ENCODE measurements at regions not wholly inside any gene's neighbourhood (a gene's known extent, or its start where the extent isn't known, plus 50 kb on each side); places are given as distances from the start of the nearest gene placed in this dataset.

GRCh38 chr12:30110498-30110897 is 326.8 kb upstream of the TMTC1 start:
- Mint-ChIP-seq H3K9me3 (peaks cover 10% of the 10 kb centered on the region), H3K4me3 (no peak overlapping the region), H3K4me1 (no peaks in the 10 kb centered on the region), H3K36me3 (no peaks in the 10 kb centered on the region), H3K27me3 (ENCODE audit: low read depth) (no peaks in the 10 kb centered on the region), H3K27ac (no peak overlapping the region)
- no peak for DNase-seq (ENCODE audit: low spot score in 2 of 2, unreplicated experiment in 2 of 2)
- TF ChIP-seq CTCF (IDR thresholded peaks at IDR 0.05; ENCODE audit: unreplicated experiment) = no peak

DNA sequence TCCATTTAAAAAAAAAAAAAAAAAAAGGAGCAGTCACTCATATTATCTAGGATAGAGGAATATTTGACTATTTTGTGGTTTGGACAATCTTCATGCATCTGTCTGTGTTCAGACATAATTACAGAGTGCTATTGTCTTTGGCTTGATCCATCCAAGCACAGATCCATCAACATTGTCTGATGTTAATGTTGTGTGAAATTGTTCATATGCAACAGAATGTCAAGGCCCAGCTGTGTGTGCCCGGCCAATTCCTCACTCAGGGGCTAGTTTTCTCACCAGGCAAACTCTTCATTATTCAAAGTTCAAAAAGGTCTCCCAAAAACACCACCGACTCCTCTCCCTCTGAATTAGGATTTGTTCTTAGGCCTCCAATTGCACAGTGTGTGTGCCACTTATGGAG is 324.9 kb upstream of the TMTC1 start:
- no peaks in the 10 kb centered on the region for H3K36me3 Mint-ChIP-seq
- H3K27ac Mint-ChIP-seq = no peak overlapping the region
- H3K4me3 Mint-ChIP-seq = no peak overlapping the region
- H3K4me1 Mint-ChIP-seq = no peaks in the 10 kb centered on the region
- H3K27me3 Mint-ChIP-seq (ENCODE audit: low read depth) = no peaks in the 10 kb centered on the region
- peaks cover 10% of the 10 kb centered on the region for H3K9me3 Mint-ChIP-seq
- no peak for TF ChIP-seq CTCF (IDR thresholded peaks at IDR 0.05; ENCODE audit: unreplicated experiment)
- DNase-seq (ENCODE audit: low spot score in 2 of 2, unreplicated experiment in 2 of 2) = no peak

DNA sequence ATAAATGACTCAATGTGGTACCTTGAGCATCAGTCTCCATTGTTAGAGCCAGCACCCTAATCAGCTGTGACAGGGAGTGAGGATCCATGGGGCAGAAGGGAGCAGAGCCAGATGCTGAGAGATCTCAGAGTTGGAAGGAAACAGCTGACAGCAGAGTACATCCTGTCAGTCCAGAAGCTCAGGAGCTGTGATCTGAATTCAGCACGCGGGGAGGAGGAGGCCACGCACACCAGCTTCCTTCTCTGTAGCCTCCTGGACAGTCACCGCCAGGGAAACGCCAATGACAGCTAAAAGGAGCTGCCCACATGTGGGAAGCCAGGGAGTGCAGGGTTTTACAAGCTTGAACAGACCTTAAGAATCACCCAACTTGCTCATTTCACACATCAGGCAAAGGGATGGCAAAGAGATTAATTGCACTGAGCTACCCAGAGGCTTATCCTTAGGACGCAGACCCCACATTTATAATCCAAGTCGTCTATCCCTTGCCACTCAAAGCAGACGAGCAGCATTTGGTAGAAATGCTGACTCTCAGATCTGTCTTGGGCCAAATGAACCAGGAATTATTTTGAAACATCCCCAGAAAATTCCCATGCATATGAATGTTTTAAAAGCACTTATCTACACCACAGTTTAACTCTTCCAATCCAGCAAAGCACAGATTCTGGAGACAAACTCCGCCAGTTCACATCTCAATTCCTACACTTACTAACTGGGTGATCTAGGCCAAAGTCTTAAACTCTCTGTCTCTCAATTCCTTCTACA is 322.6 kb upstream of the TMTC1 start:
- H3K9me3 Mint-ChIP-seq = peaks cover 10% of the 10 kb centered on the region
- H3K36me3 Mint-ChIP-seq = no peaks in the 10 kb centered on the region
- H3K4me3 Mint-ChIP-seq = no peak overlapping the region
- DNase-seq (ENCODE audit: low spot score in 2 of 2, unreplicated experiment in 2 of 2) = no peak
- H3K27me3 Mint-ChIP-seq (ENCODE audit: low read depth) = no peaks in the 10 kb centered on the region
- H3K4me1 Mint-ChIP-seq = no peaks in the 10 kb centered on the region
- TF ChIP-seq CTCF (IDR thresholded peaks at IDR 0.05; ENCODE audit: unreplicated experiment) = no peak
- H3K27ac Mint-ChIP-seq = no peak overlapping the region

- no peak for TF ChIP-seq CTCF (IDR thresholded peaks at IDR 0.05; ENCODE audit: unreplicated experiment)
- Mint-ChIP-seq H3K4me3 (no peak overlapping the region), H3K27ac (no peak overlapping the region), H3K4me1 (no peaks in the 10 kb centered on the region), H3K9me3 (peaks cover 11% of the 10 kb centered on the region), H3K36me3 (no peaks in the 10 kb centered on the region), H3K27me3 (ENCODE audit: low read depth) (no peaks in the 10 kb centered on the region)
- no peak for DNase-seq (ENCODE audit: low spot score in 2 of 2, unreplicated experiment in 2 of 2)
Measured at GRCh38 chr12:30105505-30105904, 321.8 kb upstream of the TMTC1 start.

DNA sequence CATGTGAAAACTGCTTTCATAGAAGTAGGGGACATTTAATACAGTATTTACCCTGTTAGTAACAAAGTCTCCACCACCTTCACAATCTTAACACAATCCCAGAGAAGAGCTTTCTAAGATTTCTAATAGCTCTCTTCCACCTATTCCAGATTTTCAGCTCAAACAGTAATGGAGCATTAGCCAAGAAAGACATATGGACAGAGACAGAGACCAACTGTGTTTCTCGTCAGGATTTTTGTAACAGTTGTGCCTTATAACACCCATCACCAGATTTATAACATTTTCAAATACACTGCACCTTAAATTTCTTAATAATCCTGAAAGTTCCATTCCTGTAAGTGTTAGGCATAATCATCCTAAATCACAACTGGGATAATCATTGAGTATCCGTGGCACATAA is 321.2 kb upstream of the TMTC1 start:
- Mint-ChIP-seq H3K36me3 (no peaks in the 10 kb centered on the region), H3K27me3 (ENCODE audit: low read depth) (no peaks in the 10 kb centered on the region), H3K27ac (no peak overlapping the region), H3K4me1 (no peaks in the 10 kb centered on the region), H3K4me3 (no peak overlapping the region), H3K9me3 (peaks cover 14% of the 10 kb centered on the region)
- TF ChIP-seq CTCF (IDR thresholded peaks at IDR 0.05; ENCODE audit: unreplicated experiment) = no peak
- no peak for DNase-seq (ENCODE audit: low spot score in 2 of 2, unreplicated experiment in 2 of 2)

Measured in mesothelial cell of epicardium (in vitro differentiated cells).